GM12878 (cell line): ENCODE measurements at regions not wholly inside any gene's neighbourhood (a gene's known extent, or its start where the extent isn't known, plus 50 kb on each side); places are given as distances from the start of the nearest gene placed in this dataset.
A peak's percentile ranks its signal among the peaks of the same experiment; 100 is the strongest.

Experiments used
- ATAC-seq: fragments of 200-7000 bp; cut with Tn5 transposase; 3 replicates; pipeline ENCODE4 v1.9.1; 2020; ENCODE audit warnings: mild to moderate bottlenecking, moderate library complexity
- BruUV-seq: library from RNA; stranded (reverse); fragments of 400-500 nt; replicated peaks from 2 replicates; lab custom pipeline; 2021; lab: Mats Ljungman, UMichigan
- CTCF ChIA-PET: fragments of 300-600 bp; sonication (Branson Sonifier 250); formaldehyde crosslinking; extraction: SDS; loops from one replicate; lab custom pipeline; 2021; ENCODE audit warnings: inconsistent platforms; lab: Yijun Ruan, JAX
- POLR2A ChIA-PET: fragments of 350-600 bp; formaldehyde crosslinking; extraction: SDS; loops from one replicate; lab custom pipeline; 2021; ENCODE audit warnings: inconsistent platforms; lab: Charles Lee
- RAD21 ChIA-PET: fragments of 300-600 bp; sonication (Branson Sonifier 250); formaldehyde crosslinking; loops from one replicate; lab custom pipeline; 2023; ENCODE audit warnings: antibody characterized with exemption; ENCODE audit not compliant: unreplicated experiment; lab: Charles Lee
- SMC1A ChIA-PET: fragments of 300-600 bp; sonication (Branson Sonifier 250); formaldehyde crosslinking; loops from one replicate; lab custom pipeline; 2023; ENCODE audit not compliant: unreplicated experiment, uncharacterized antibody; lab: Charles Lee
- DNase-seq: peaks from one replicate; pipeline ENCODE4 v3.0.0-alpha.2; 2011; ENCODE audit warnings: low read depth, low spot score
- FAIRE-seq: peaks from 3 replicates; lab custom pipeline; 2011; peaks lifted over from hg19 to GRCh38; lab: Jason Lieb, UNC
- H2AFZ ChIP-seq: 2 replicates; pipeline ENCODE4 v1.6.0; 2011; ENCODE audit warnings: low read depth, low read length, control low read depth; ENCODE audit not compliant: control insufficient read depth
- H3K27ac ChIP-seq: 2 replicates; pipeline ENCODE4 v1.5.1; 2011; ENCODE audit warnings: control low read depth; ENCODE audit not compliant: control insufficient read depth, insufficient read depth
- H3K27me3 ChIP-seq, 2 experiments: replicated peaks in 1 of 2; 2 replicates each; pipeline versions ENCODE4 v1.6.0 to v1.6.1; 2011; ENCODE audit warnings: low read length in 1 of 2; ENCODE audit not compliant: control insufficient read depth in 2 of 2, insufficient read depth in 2 of 2
- H3K36me3 ChIP-seq, 2 experiments: 2 replicates each; pipeline ENCODE4 v1.5.1; 2011; ENCODE audit warnings: low read length in 1 of 2; ENCODE audit not compliant: control insufficient read depth in 2 of 2, insufficient read depth in 2 of 2
- H3K4me1 ChIP-seq: 2 replicates; pipeline ENCODE4 v1.6.1; 2011; ENCODE audit warnings: mild to moderate bottlenecking, low read length, moderate library complexity, mixed read lengths; ENCODE audit not compliant: control insufficient read depth, insufficient read depth
- H3K4me2 ChIP-seq: 2 replicates; pipeline ENCODE4 v1.6.0; 2011; ENCODE audit warnings: control low read depth; ENCODE audit not compliant: control insufficient read depth, insufficient read depth
- H3K4me3 ChIP-seq: fragments of 200-600 bp; sonication (generic); 2 replicates; pipeline ENCODE4 v1.5.1; 2016
- H3K79me2 ChIP-seq: 2 replicates; pipeline ENCODE4 v1.6.0; 2011; ENCODE audit warnings: low read length; ENCODE audit not compliant: control insufficient read depth, insufficient read depth
- H3K9ac ChIP-seq: 2 replicates; pipeline ENCODE4 v1.8.0; 2011; ENCODE audit warnings: low read length, control low read depth, mixed read lengths; ENCODE audit not compliant: control insufficient read depth, insufficient read depth
- H3K9me3 ChIP-seq: replicated peaks from 3 replicates; pipeline ENCODE4 v1.5.1; 2011; ENCODE audit warnings: mild to moderate bottlenecking, low read length; ENCODE audit not compliant: control insufficient read depth, insufficient read depth
- H4K20me1 ChIP-seq: 2 replicates; pipeline ENCODE4 v1.6.0; 2011; ENCODE audit not compliant: control insufficient read depth, insufficient read depth
- CBFB ChIP-seq: IDR thresholded peaks from 2 replicates; pipeline ENCODE4 v1.6.1; 2016; ENCODE audit warnings: antibody characterized with exemption, low read depth
- CREB1 ChIP-seq: IDR thresholded peaks from 2 replicates; pipeline ENCODE4 v1.6.1; 2012; ENCODE audit warnings: low read depth, mild to moderate bottlenecking, inconsistent platforms
- FOXK2 ChIP-seq: fragments of 450-650 bp; IDR thresholded peaks from 2 replicates; pipeline ENCODE4 v1.6.1; 2017; ENCODE audit warnings: mild to moderate bottlenecking, moderate library complexity
- GATAD2B ChIP-seq: fragments of 450-650 bp; conservative IDR thresholded peaks from 2 replicates; pipeline ENCODE4 v1.6.1; 2017; ENCODE audit warnings: low read depth, mild to moderate bottlenecking, moderate library complexity
- KLF5 ChIP-seq: fragments of 450-650 bp; IDR thresholded peaks from 2 replicates; pipeline ENCODE4 v1.6.1; 2014; ENCODE audit warnings: mild to moderate bottlenecking; ENCODE audit not compliant: partially characterized antibody
- NR2F1 ChIP-seq: fragments of 450-650 bp; conservative IDR thresholded peaks from 2 replicates; pipeline ENCODE4 v1.6.1; 2017; ENCODE audit warnings: mild to moderate bottlenecking
- RUNX3 ChIP-seq: IDR thresholded peaks from 2 replicates; pipeline ENCODE4 v1.6.1; 2012; ENCODE audit warnings: low read length, inconsistent platforms
- ZNF207 ChIP-seq: fragments of 450-650 bp; IDR thresholded peaks from 2 replicates; pipeline ENCODE4 v1.6.1; 2014; ENCODE audit warnings: antibody characterized with exemption, mild to moderate bottlenecking, borderline replicate concordance
- ZNF384 ChIP-seq: IDR thresholded peaks from 2 replicates; pipeline ENCODE4 v1.6.1; 2012; ENCODE audit warnings: low read depth, mild to moderate bottlenecking, low read length, improper control_type of control experiment, borderline replicate concordance
- ZSCAN29 ChIP-seq: fragments of 450-650 bp; IDR thresholded peaks from 2 replicates; pipeline ENCODE4 v1.6.1; 2017; ENCODE audit warnings: mild to moderate bottlenecking, moderate library complexity
- WGBS: methylation state at CpG from one replicate; pipeline ENCODE4 v1.1.6; 2016; ENCODE audit warnings: low lambda C conversion rate; ENCODE audit not compliant: insufficient replicate concordance, insufficient coverage; ENCODE audit errors: missing lambda C conversion rate; 5-methylcytosine and 5-hydroxymethylcytosine counted together
- in situ Hi-C: fragments of 300-500 bp; cut with MboI; formaldehyde crosslinking; loops from 9 replicates; pipeline ENCODE4 v1.14.3; 2018; ENCODE audit warnings: mixed read lengths
- intact Hi-C: fragments of 100-400 bp; cut with micrococcal nuclease; formaldehyde crosslinking; loops from one replicate; pipeline ENCODE4 v1.14.2; 2022; ENCODE audit not compliant: unreplicated experiment
- TF ChIP-seq, protein P1 (sequence below): IDR thresholded peaks from 2 replicates; pipeline ENCODE4 v1.6.1; 2012; ENCODE audit warnings: mild to moderate bottlenecking, low read depth, low read length
- TF ChIP-seq, protein P2 (sequence below): IDR thresholded peaks from 2 replicates; pipeline ENCODE4 v1.6.1; 2012; ENCODE audit warnings: improper control_type of control experiment, low read depth, low read length; ENCODE audit not compliant: insufficient replicate concordance

DNA sequence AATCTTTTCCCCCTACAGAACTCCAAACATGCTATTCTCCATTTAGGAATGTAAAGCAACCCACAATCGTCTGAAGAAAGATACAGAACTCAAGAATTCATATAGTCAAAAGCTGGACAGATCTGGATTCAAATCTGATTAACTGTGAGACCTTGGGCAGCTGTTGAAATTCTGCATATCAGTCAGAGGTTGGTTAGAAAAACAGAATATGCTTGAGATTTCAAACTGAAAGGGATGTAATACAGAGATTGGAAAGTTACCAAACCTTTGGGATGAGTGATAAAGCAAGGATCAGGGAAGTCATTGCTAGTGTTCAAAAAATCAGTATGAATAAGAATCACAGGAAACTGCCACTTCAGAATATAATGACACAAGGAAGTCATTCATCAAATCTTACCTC is 406.6 kb downstream of the HTR7 start:
- FAIRE-seq = peak; percentile 44
- Histone ChIP-seq H3K79me2 (no peaks in the 10 kb centered on the region), H3K27ac (no peak overlapping the region), H3K36me3 (no peaks in the 10 kb centered on the region), H3K4me1 (no peaks in the 10 kb centered on the region), H3K9me3 (no peaks in the 10 kb centered on the region), H3K4me3 (no peak overlapping the region), H3K4me2 (no peak overlapping the region), H3K27me3 (no peaks in the 10 kb centered on the region), H3K9ac (no peak overlapping the region), H4K20me1 (no peaks in the 10 kb centered on the region), H2AFZ (no peak overlapping the region)
- TF ChIP-seq, protein P1, sequence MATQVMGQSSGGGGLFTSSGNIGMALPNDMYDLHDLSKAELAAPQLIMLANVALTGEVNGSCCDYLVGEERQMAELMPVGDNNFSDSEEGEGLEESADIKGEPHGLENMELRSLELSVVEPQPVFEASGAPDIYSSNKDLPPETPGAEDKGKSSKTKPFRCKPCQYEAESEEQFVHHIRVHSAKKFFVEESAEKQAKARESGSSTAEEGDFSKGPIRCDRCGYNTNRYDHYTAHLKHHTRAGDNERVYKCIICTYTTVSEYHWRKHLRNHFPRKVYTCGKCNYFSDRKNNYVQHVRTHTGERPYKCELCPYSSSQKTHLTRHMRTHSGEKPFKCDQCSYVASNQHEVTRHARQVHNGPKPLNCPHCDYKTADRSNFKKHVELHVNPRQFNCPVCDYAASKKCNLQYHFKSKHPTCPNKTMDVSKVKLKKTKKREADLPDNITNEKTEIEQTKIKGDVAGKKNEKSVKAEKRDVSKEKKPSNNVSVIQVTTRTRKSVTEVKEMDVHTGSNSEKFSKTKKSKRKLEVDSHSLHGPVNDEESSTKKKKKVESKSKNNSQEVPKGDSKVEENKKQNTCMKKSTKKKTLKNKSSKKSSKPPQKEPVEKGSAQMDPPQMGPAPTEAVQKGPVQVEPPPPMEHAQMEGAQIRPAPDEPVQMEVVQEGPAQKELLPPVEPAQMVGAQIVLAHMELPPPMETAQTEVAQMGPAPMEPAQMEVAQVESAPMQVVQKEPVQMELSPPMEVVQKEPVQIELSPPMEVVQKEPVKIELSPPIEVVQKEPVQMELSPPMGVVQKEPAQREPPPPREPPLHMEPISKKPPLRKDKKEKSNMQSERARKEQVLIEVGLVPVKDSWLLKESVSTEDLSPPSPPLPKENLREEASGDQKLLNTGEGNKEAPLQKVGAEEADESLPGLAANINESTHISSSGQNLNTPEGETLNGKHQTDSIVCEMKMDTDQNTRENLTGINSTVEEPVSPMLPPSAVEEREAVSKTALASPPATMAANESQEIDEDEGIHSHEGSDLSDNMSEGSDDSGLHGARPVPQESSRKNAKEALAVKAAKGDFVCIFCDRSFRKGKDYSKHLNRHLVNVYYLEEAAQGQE = no peak
- TF ChIP-seq KLF5 (no peak), ZSCAN29 (no peak), ZNF384 (no peak)
- BruUV-seq = no TSS peak
- intact Hi-C loops = no loop called here
- RAD21 ChIA-PET = no interaction called here
- POLR2A ChIA-PET = no interaction called here
- ATAC-seq = no peak
- WGBS = 0% methylated on average over 1 of the region's 1 CpG
- SMC1A ChIA-PET = no interaction called here
- DNase-seq = no peak
- in situ Hi-C loops = no loop called here
- CTCF ChIA-PET = no interaction called here

DNA sequence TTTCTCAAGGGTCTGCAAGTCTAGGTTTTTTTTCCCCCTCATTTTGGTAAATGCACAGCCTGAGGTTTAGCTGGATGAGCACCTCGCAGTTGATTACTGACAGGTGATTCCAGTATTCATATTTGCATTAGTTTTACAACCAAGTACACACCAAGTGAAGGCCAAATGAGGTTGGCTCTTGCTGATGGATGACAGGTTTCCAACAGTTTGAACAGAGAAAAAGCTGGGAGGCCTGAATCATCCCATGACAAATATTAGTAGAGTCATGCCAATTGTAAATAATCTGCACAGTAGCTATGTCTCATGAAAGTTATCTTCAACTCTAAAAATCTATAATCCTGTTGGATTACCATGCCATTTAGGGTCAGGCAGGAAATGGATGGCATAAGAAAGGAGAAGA is 399.8 kb downstream of the HTR7 start:
- intact Hi-C loops (no loop called here), in situ Hi-C loops (no loop called here)
- ChIA-PET SMC1A (no interaction called here), RAD21 (no interaction called here), CTCF (no interaction called here), POLR2A (no interaction called here)
- BruUV-seq = no TSS peak
- Histone ChIP-seq H3K4me3 (no peak overlapping the region), H3K9me3 (no peaks in the 10 kb centered on the region), H3K27me3 (no peaks in the 10 kb centered on the region), H3K36me3 (no peaks in the 10 kb centered on the region), H3K9ac (no peak overlapping the region), H3K79me2 (no peaks in the 10 kb centered on the region), H2AFZ (no peak overlapping the region), H4K20me1 (no peaks in the 10 kb centered on the region), H3K27ac (no peak overlapping the region), H3K4me2 (no peak overlapping the region), H3K4me1 (no peaks in the 10 kb centered on the region)
- ATAC-seq (no peak), DNase-seq (no peak), FAIRE-seq (no peak)
- WGBS = 0% methylated on average over 1 of the region's 1 CpG
- no peak for TF ChIP-seq FOXK2
- no peak for TF ChIP-seq CBFB
- TF ChIP-seq ZNF207 = no peak
- no peak for TF ChIP-seq CREB1
- TF ChIP-seq NR2F1 = no peak
- TF ChIP-seq, protein P2, sequence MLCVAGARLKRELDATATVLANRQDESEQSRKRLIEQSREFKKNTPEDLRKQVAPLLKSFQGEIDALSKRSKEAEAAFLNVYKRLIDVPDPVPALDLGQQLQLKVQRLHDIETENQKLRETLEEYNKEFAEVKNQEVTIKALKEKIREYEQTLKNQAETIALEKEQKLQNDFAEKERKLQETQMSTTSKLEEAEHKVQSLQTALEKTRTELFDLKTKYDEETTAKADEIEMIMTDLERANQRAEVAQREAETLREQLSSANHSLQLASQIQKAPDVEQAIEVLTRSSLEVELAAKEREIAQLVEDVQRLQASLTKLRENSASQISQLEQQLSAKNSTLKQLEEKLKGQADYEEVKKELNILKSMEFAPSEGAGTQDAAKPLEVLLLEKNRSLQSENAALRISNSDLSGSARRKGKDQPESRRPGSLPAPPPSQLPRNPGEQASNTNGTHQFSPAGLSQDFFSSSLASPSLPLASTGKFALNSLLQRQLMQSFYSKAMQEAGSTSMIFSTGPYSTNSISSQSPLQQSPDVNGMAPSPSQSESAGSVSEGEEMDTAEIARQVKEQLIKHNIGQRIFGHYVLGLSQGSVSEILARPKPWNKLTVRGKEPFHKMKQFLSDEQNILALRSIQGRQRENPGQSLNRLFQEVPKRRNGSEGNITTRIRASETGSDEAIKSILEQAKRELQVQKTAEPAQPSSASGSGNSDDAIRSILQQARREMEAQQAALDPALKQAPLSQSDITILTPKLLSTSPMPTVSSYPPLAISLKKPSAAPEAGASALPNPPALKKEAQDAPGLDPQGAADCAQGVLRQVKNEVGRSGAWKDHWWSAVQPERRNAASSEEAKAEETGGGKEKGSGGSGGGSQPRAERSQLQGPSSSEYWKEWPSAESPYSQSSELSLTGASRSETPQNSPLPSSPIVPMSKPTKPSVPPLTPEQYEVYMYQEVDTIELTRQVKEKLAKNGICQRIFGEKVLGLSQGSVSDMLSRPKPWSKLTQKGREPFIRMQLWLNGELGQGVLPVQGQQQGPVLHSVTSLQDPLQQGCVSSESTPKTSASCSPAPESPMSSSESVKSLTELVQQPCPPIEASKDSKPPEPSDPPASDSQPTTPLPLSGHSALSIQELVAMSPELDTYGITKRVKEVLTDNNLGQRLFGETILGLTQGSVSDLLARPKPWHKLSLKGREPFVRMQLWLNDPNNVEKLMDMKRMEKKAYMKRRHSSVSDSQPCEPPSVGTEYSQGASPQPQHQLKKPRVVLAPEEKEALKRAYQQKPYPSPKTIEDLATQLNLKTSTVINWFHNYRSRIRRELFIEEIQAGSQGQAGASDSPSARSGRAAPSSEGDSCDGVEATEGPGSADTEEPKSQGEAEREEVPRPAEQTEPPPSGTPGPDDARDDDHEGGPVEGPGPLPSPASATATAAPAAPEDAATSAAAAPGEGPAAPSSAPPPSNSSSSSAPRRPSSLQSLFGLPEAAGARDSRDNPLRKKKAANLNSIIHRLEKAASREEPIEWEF = no peak
- no peak for TF ChIP-seq GATAD2B
- no peak for TF ChIP-seq RUNX3
